ENCODE measurements at regions not wholly inside any gene's neighbourhood (a gene's known extent, or its start where the extent isn't known, plus 50 kb on each side); places are given as distances from the start of the nearest gene placed in this dataset.

- no peaks in the 10 kb centered on the region for H3K4me1 ChIP-seq
- ChIA-PET POLR2A (no interaction called here), CTCF (no interaction called here)
- no peak overlapping the region for H3K4me3 ChIP-seq
- H3K9me3 ChIP-seq: peaks cover 9% of the 10 kb centered on the region; the same call in 1 of the 3 replicates
- no peak overlapping the region for H3K4me2 ChIP-seq
- TF ChIP-seq REST (IDR thresholded peaks at IDR 0.05) (no peak), ZSCAN20 (CRISPR knock-in tag; IDR thresholded peaks at IDR 0.05) (no peak), ESRRA (IDR thresholded peaks at IDR 0.05; ENCODE audit: borderline replicate concordance, low read length) (no peak), CHD4 (IDR thresholded peaks at IDR 0.05; ENCODE audit: borderline replicate concordance) (no peak), JUN (IDR thresholded peaks at IDR 0.05) (no peak), KDM5A (IDR thresholded peaks at IDR 0.05) (no peak), NPAS2 (CRISPR knock-in tag; IDR thresholded peaks at IDR 0.05; ENCODE audit: borderline replicate concordance) (no peak)
- TF ChIP-seq, protein P1, sequence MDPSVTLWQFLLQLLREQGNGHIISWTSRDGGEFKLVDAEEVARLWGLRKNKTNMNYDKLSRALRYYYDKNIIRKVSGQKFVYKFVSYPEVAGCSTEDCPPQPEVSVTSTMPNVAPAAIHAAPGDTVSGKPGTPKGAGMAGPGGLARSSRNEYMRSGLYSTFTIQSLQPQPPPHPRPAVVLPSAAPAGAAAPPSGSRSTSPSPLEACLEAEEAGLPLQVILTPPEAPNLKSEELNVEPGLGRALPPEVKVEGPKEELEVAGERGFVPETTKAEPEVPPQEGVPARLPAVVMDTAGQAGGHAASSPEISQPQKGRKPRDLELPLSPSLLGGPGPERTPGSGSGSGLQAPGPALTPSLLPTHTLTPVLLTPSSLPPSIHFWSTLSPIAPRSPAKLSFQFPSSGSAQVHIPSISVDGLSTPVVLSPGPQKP (IDR thresholded peaks at IDR 0.05; ENCODE audit: low read depth, low read length): no peak
- TF ChIP-seq, protein P2, sequence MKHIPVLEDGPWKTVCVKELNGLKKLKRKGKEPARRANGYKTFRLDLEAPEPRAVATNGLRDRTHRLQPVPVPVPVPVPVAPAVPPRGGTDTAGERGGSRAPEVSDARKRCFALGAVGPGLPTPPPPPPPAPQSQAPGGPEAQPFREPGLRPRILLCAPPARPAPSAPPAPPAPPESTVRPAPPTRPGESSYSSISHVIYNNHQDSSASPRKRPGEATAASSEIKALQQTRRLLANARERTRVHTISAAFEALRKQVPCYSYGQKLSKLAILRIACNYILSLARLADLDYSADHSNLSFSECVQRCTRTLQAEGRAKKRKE (CRISPR knock-in tag; IDR thresholded peaks at IDR 0.05; ENCODE audit: low read depth): no peak
- TF ChIP-seq, protein P3, sequence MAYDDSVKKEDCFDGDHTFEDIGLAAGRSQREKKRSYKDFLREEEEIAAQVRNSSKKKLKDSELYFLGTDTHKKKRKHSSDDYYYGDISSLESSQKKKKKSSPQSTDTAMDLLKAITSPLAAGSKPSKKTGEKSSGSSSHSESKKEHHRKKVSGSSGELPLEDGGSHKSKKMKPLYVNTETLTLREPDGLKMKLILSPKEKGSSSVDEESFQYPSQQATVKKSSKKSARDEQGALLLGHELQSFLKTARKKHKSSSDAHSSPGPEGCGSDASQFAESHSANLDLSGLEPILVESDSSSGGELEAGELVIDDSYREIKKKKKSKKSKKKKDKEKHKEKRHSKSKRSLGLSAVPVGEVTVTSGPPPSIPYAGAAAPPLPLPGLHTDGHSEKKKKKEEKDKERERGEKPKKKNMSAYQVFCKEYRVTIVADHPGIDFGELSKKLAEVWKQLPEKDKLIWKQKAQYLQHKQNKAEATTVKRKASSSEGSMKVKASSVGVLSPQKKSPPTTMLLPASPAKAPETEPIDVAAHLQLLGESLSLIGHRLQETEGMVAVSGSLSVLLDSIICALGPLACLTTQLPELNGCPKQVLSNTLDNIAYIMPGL (CRISPR knock-in tag; IDR thresholded peaks at IDR 0.05; ENCODE audit: borderline replicate concordance): no peak
- TF ChIP-seq, protein P4, sequence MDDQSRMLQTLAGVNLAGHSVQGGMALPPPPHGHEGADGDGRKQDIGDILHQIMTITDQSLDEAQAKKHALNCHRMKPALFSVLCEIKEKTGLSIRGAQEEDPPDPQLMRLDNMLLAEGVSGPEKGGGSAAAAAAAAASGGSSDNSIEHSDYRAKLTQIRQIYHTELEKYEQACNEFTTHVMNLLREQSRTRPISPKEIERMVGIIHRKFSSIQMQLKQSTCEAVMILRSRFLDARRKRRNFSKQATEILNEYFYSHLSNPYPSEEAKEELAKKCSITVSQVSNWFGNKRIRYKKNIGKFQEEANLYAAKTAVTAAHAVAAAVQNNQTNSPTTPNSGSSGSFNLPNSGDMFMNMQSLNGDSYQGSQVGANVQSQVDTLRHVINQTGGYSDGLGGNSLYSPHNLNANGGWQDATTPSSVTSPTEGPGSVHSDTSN (IDR thresholded peaks at IDR 0.05): no peak
- FAIRE-seq (no peak), DNase-seq (ENCODE audit: low read depth in 1 of 2, low spot score in 1 of 2) (no peak), ATAC-seq (no peak)
- 2% methylated on average over 2 of the region's 2 CpGs for WGBS (ENCODE audit: missing lambda C conversion rate)
- H3K27ac ChIP-seq: no peak overlapping the region
These were observed 833.1 kb upstream of the SEL1L start for GRCh38 chr14:82366803-82367202.

- Histone ChIP-seq H3K4me2 (no peak overlapping the region), H3K27ac (no peak overlapping the region), H3K4me1 (no peaks in the 10 kb centered on the region), H3K9me3 (no peaks in the 10 kb centered on the region; the same call in 2 of the 3 replicates), H3K4me3 (no peak overlapping the region)
- no peak for ATAC-seq
- DNase-seq (ENCODE audit: low read depth in 1 of 2, low spot score in 1 of 2): no peak
- CTCF ChIA-PET: no interaction called here
- no peak for FAIRE-seq
- WGBS (ENCODE audit: missing lambda C conversion rate): 16% methylated on average over 2 of the region's 2 CpGs
- TF ChIP-seq, protein P5, sequence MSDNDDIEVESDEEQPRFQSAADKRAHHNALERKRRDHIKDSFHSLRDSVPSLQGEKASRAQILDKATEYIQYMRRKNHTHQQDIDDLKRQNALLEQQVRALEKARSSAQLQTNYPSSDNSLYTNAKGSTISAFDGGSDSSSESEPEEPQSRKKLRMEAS (IDR thresholded peaks at IDR 0.05): no peak
- no peak for TF ChIP-seq BHLHE40 (IDR thresholded peaks at IDR 0.05; ENCODE audit: low read depth, low read length)
- no peak for TF ChIP-seq FOSB (CRISPR knock-in tag; IDR thresholded peaks at IDR 0.05)
- no peak for TF ChIP-seq NFE2L2 (conservative IDR thresholded peaks at IDR 0.05; ENCODE audit: low read length)
- no peak for TF ChIP-seq HOXB13 (CRISPR knock-in tag; IDR thresholded peaks at IDR 0.05; ENCODE audit: low read depth)
- no peak for TF ChIP-seq RNF2 (IDR thresholded peaks at IDR 0.05; ENCODE audit: borderline replicate concordance, low read depth)
- no peak for TF ChIP-seq HES2 (IDR thresholded peaks at IDR 0.05)
- no peak for TF ChIP-seq EP300 (IDR thresholded peaks at IDR 0.05)
- no peak for TF ChIP-seq TFCP2L1 (CRISPR knock-in tag; IDR thresholded peaks at IDR 0.05)
- no peak for TF ChIP-seq RAD21 (conservative IDR thresholded peaks at IDR 0.05 in 1 of 2, IDR thresholded peaks at IDR 0.05 in 1 of 2)
- no peak for TF ChIP-seq CHD4 (IDR thresholded peaks at IDR 0.05; ENCODE audit: borderline replicate concordance)
- no peak for TF ChIP-seq ZC3H11A (IDR thresholded peaks at IDR 0.05)
- no peak for TF ChIP-seq MAFK (IDR thresholded peaks at IDR 0.05; ENCODE audit: partially characterized antibody)
- TF ChIP-seq PHF8 (IDR thresholded peaks at IDR 0.05; ENCODE audit: borderline replicate concordance, low read depth): no peak
- no peak for TF ChIP-seq ZNF302 (CRISPR knock-in tag; IDR thresholded peaks at IDR 0.05)
- POLR2A ChIA-PET: no interaction called here
These were observed 845.6 kb upstream of the SEL1L start for GRCh38 chr14:82379291-82379690.
